Endothelial cell of umbilical vein (primary cell): ENCODE measurements at regions not wholly inside any gene's neighbourhood (a gene's known extent, or its start where the extent isn't known, plus 50 kb on each side); places are given as distances from the start of the nearest gene placed in this dataset.

Experiments used
- BruUV-seq: library from RNA; stranded (reverse); fragments of 400-500 nt; replicated peaks from 2 replicates; lab custom pipeline; 2021; lab: Mats Ljungman, UMichigan
- CTCF ChIA-PET: fragments of 300-600, 350-600 bp; sonication (Branson Sonifier 250); formaldehyde crosslinking; loops from one replicate; lab custom pipeline; 2021; ENCODE audit warnings: antibody characterized with exemption, inconsistent platforms; lab: Charles Lee
- POLR2A ChIA-PET: fragments of 300-600, 350-600 bp; sonication (Branson Sonifier 250); formaldehyde crosslinking; loops from one replicate; lab custom pipeline; 2021; ENCODE audit warnings: antibody characterized with exemption, inconsistent platforms; lab: Charles Lee
- DNase-seq: peaks from one replicate; pipeline ENCODE4 v3.0.0-alpha.2; 2011; ENCODE audit warnings: low read depth, low spot score
- FAIRE-seq: peaks from 2 replicates; lab custom pipeline; 2011; peaks lifted over from hg19 to GRCh38; lab: Jason Lieb, UNC
- H2AFZ ChIP-seq: 2 replicates; pipeline ENCODE4 v1.6.0; 2012; ENCODE audit warnings: low read depth, low read length, control low read depth, inconsistent platforms
- H3K27ac ChIP-seq: 2 replicates; pipeline ENCODE4 v1.5.1; 2011; ENCODE audit warnings: low read depth, mild to moderate bottlenecking, control low read depth, low read length, moderate library complexity; ENCODE audit not compliant: insufficient read depth
- H3K27me3 ChIP-seq, 2 experiments: 2 replicates each; pipeline versions ENCODE4 v1.6.0 to v1.6.1; 2011; ENCODE audit warnings: low read length in 2 of 2, mixed read lengths in 1 of 2; ENCODE audit not compliant: control insufficient read depth in 2 of 2, insufficient read depth in 2 of 2
- H3K36me3 ChIP-seq, 2 experiments: 2 replicates in 1 of 2; 3 replicates in 1 of 2; pipeline ENCODE4 v1.5.1; 2011; ENCODE audit warnings: low read length in 2 of 2, mild to moderate bottlenecking in 1 of 2, moderate library complexity in 1 of 2; ENCODE audit not compliant: control insufficient read depth in 2 of 2, insufficient read depth in 2 of 2; ENCODE audit errors: extremely low read depth in 1 of 2
- H3K4me1 ChIP-seq: 3 replicates; pipeline ENCODE4 v1.5.1; 2011; ENCODE audit warnings: mild to moderate bottlenecking, low read length; ENCODE audit not compliant: control insufficient read depth, insufficient read depth; ENCODE audit errors: extremely low read depth
- H3K4me2 ChIP-seq: 2 replicates; pipeline ENCODE4 v1.6.1; 2011; ENCODE audit warnings: low read length, control low read depth, mixed read lengths; ENCODE audit not compliant: insufficient read depth
- H3K4me3 ChIP-seq, 3 experiments: fragments of 200-600 bp in 1 of 3; sonication (generic), shearing (Covaris generic) in 1 of 3; replicated peaks in 1 of 3; 2 replicates each; pipeline ENCODE4 v1.5.1; 2011 to 2016; ENCODE audit warnings: control low read depth in 3 of 3, low read length in 3 of 3, mild to moderate bottlenecking in 2 of 3, inconsistent platforms in 1 of 3, low read depth in 1 of 3, moderate library complexity in 1 of 3; ENCODE audit not compliant: insufficient read depth in 1 of 3
- H3K79me2 ChIP-seq: 2 replicates; pipeline ENCODE4 v1.6.0; 2012; ENCODE audit warnings: low read length, inconsistent platforms; ENCODE audit not compliant: control insufficient read depth, insufficient read depth
- H3K9ac ChIP-seq: replicated peaks from 2 replicates; pipeline ENCODE3; 2011; ENCODE audit warnings: low read length, control low read depth; ENCODE audit not compliant: insufficient read depth; ENCODE audit errors: extremely low read depth
- H3K9me1 ChIP-seq: replicated peaks from 3 replicates; pipeline ENCODE4 v1.6.0; 2011; ENCODE audit warnings: mild to moderate bottlenecking, low read length; ENCODE audit not compliant: control insufficient read depth, insufficient read depth; ENCODE audit errors: extremely low read depth
- H3K9me3 ChIP-seq: replicated peaks from 2 replicates; pipeline ENCODE4 v1.5.1; 2012; ENCODE audit warnings: low read length, inconsistent platforms; ENCODE audit not compliant: control insufficient read depth, insufficient read depth
- H4K20me1 ChIP-seq: replicated peaks from 2 replicates; pipeline ENCODE3; 2011; ENCODE audit warnings: mild to moderate bottlenecking, low read length; ENCODE audit not compliant: control insufficient read depth, insufficient read depth; ENCODE audit errors: extremely low read depth
- EZH2 ChIP-seq: IDR thresholded peaks from 2 replicates; pipeline ENCODE4 v1.6.1; 2012; ENCODE audit warnings: borderline replicate concordance, low read depth, mild to moderate bottlenecking, moderate library complexity, low read length, inconsistent platforms; ENCODE audit not compliant: severe bottlenecking
- FOS ChIP-seq: IDR thresholded peaks from 2 replicates; pipeline ENCODE4 v1.6.1; 2011; ENCODE audit warnings: mild to moderate bottlenecking, low read length, moderate library complexity, borderline replicate concordance; ENCODE audit not compliant: insufficient read depth
- GATA2 ChIP-seq: IDR thresholded peaks from 2 replicates; pipeline ENCODE4 v1.7.0; 2011; ENCODE audit warnings: low read depth, mild to moderate bottlenecking, moderate library complexity, mixed read lengths, low read length; ENCODE audit not compliant: insufficient read length, insufficient read depth
- JUN ChIP-seq: IDR thresholded peaks from 2 replicates; pipeline ENCODE4 v1.6.1; 2011; ENCODE audit warnings: borderline replicate concordance, low read depth; ENCODE audit not compliant: insufficient read length, insufficient read depth
- MYC ChIP-seq: IDR thresholded peaks from one replicate; pipeline ENCODE4 v1.6.1; 2011; ENCODE audit warnings: mild to moderate bottlenecking, low read depth, low read length
- POLR2A ChIP-seq: IDR thresholded peaks from 2 replicates; pipeline ENCODE4 v1.6.1; 2012; ENCODE audit warnings: low read depth, mild to moderate bottlenecking, control low read depth, low read length
- POLR2AphosphoS5 ChIP-seq: IDR thresholded peaks from 2 replicates; pipeline ENCODE4 v1.6.1; 2012; ENCODE audit warnings: low read depth, mild to moderate bottlenecking, control low read depth, low read length, moderate library complexity; ENCODE audit not compliant: insufficient read depth
- dilution Hi-C: fragments of 300-500 bp; cut with MboI; formaldehyde crosslinking; loops from one replicate; pipeline ENCODE4 v1.15.0; 2019; ENCODE audit warnings: low sequenced_read_pairs; ENCODE audit not compliant: extremely low pct_ligation_motif_present
- intact Hi-C: fragments of 100-400 bp; cut with micrococcal nuclease; formaldehyde crosslinking; loops from one replicate; pipeline ENCODE4 v1.10.0; 2022
- TF ChIP-seq, protein P1 (sequence below), 2 donors: IDR thresholded peaks; 1 replicate in 1 of 2; 2 replicates in 1 of 2; pipeline ENCODE4 v1.5.1; 2011; ENCODE audit warnings: low read length in 2 of 2, mild to moderate bottlenecking in 2 of 2, moderate library complexity in 2 of 2, control low read depth in 1 of 2, inconsistent platforms in 1 of 2, low read depth in 1 of 2; ENCODE audit not compliant: insufficient read depth in 1 of 2; ENCODE audit errors: extremely low read depth in 1 of 2
- TF ChIP-seq, protein P2 (sequence below): IDR thresholded peaks from 2 replicates; pipeline ENCODE4 v1.6.1; 2011; ENCODE audit not compliant: insufficient read depth, insufficient read length

DNA sequence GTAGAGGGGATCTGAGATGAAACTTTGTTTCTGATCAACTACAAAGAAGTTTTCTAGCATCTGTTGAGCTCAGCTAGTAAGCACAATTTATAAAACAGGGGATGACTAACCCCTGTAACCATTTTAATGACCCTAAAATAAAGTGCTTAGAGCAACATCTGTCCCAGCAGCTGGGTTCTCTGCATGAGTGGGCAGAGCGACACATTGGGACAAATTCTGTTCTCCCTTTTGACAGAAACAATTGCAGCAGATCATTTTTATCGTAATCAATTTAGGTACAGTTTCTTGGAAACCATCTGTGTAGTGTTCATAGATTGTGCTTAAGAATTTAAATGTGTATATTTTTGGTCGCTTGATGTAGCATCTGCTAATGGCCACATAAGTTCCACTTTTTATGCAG, 678.0 kb downstream of the RNF144A start:
- no TSS peak for BruUV-seq
- H2AFZ ChIP-seq = no peak overlapping the region
- H3K4me2 ChIP-seq = no peak overlapping the region
- dilution Hi-C loops (no loop called here), intact Hi-C loops (no loop called here)
- DNase-seq = no peak
- TF ChIP-seq JUN (no peak), EZH2 (no peak), MYC (no peak), FOS (no peak), POLR2AphosphoS5 (no peak), GATA2 (no peak), POLR2A (no peak)
- TF ChIP-seq, protein P1, sequence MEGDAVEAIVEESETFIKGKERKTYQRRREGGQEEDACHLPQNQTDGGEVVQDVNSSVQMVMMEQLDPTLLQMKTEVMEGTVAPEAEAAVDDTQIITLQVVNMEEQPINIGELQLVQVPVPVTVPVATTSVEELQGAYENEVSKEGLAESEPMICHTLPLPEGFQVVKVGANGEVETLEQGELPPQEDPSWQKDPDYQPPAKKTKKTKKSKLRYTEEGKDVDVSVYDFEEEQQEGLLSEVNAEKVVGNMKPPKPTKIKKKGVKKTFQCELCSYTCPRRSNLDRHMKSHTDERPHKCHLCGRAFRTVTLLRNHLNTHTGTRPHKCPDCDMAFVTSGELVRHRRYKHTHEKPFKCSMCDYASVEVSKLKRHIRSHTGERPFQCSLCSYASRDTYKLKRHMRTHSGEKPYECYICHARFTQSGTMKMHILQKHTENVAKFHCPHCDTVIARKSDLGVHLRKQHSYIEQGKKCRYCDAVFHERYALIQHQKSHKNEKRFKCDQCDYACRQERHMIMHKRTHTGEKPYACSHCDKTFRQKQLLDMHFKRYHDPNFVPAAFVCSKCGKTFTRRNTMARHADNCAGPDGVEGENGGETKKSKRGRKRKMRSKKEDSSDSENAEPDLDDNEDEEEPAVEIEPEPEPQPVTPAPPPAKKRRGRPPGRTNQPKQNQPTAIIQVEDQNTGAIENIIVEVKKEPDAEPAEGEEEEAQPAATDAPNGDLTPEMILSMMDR (IDR thresholded peaks at IDR 0.05; ENCODE audit: extremely low read depth in 1 of 2, insufficient read depth in 1 of 2, low read depth in 1 of 2, low read length in 2 of 2) = no peak
- TF ChIP-seq, protein P2, sequence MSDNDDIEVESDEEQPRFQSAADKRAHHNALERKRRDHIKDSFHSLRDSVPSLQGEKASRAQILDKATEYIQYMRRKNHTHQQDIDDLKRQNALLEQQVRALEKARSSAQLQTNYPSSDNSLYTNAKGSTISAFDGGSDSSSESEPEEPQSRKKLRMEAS = no peak
- no peak overlapping the region for H3K4me3 ChIP-seq
- no peaks in the 10 kb centered on the region for H3K9me1 ChIP-seq
- H4K20me1 ChIP-seq = no peaks in the 10 kb centered on the region
- no peaks in the 10 kb centered on the region for H3K9me3 ChIP-seq
- H3K79me2 ChIP-seq = no peaks in the 10 kb centered on the region
- no peak for FAIRE-seq
- ChIA-PET POLR2A (no interaction called here), CTCF (no interaction called here)
- H3K27me3 ChIP-seq = no peaks in the 10 kb centered on the region
- no peak overlapping the region for H3K27ac ChIP-seq
- no peaks in the 10 kb centered on the region for H3K4me1 ChIP-seq
- no peaks in the 10 kb centered on the region for H3K36me3 ChIP-seq
- H3K9ac ChIP-seq = no peak overlapping the region
